Activated CD4-positive, alpha-beta T cell treated with anti-CD3 and anti-CD28 coated beads, Interleukin-2, amount 50 U/mL, for 16 hours (primary cell): ENCODE measurements at regions not wholly inside any gene's neighbourhood (a gene's known extent, or its start where the extent isn't known, plus 50 kb on each side); places are given as distances from the start of the nearest gene placed in this dataset.

Experiments
- DNase-seq: peaks from one replicate; pipeline ENCODE4 v3.0.0-alpha.2; 2020

GRCh38 chr2:22282220-22282619 lies 1102.8 kb upstream of the KLHL29 start:
- DNase-seq = no peak

GRCh38 chr2:22282916-22283315 lies 1102.1 kb upstream of the KLHL29 start:
- no peak for DNase-seq

- no peak for DNase-seq
These were observed 1101.5 kb upstream of the KLHL29 start for GRCh38 chr2:22283436-22283835.

- no peak for DNase-seq
These were observed 1094.7 kb upstream of the KLHL29 start for GRCh38 chr2:22290302-22290701.

GRCh38 chr2:22290909-22291473 lies 1094.0 kb upstream of the KLHL29 start:
- no peak for DNase-seq

- no peak for DNase-seq
These were observed 1083.8 kb upstream of the KLHL29 start for GRCh38 chr2:22301228-22301627.

GRCh38 chr2:22326250-22326649 lies 1058.7 kb upstream of the KLHL29 start:
- no peak for DNase-seq

- DNase-seq = no peak
These were observed 1055.5 kb upstream of the KLHL29 start for GRCh38 chr2:22329211-22330154.

GRCh38 chr2:22336414-22336813 lies 1048.6 kb upstream of the KLHL29 start:
- DNase-seq = no peak

GRCh38 chr2:22340716-22341115 lies 1044.3 kb upstream of the KLHL29 start:
- DNase-seq = no peak

- no peak for DNase-seq
These were observed 1037.7 kb upstream of the KLHL29 start for GRCh38 chr2:22347306-22347705.

- DNase-seq = no peak
These were observed 1034.4 kb upstream of the KLHL29 start for GRCh38 chr2:22350621-22351020.

GRCh38 chr2:22355816-22356433 lies 1029.1 kb upstream of the KLHL29 start:
- peak; percentile 31 for DNase-seq

GRCh38 chr2:22359071-22359672 lies 1025.8 kb upstream of the KLHL29 start:
- no peak for DNase-seq

- DNase-seq = no peak
These were observed 1024.1 kb upstream of the KLHL29 start for GRCh38 chr2:22360735-22361374.

GRCh38 chr2:22361571-22361970 lies 1023.4 kb upstream of the KLHL29 start:
- DNase-seq = no peak

GRCh38 chr2:22375096-22375495 lies 1009.9 kb upstream of the KLHL29 start:
- no peak for DNase-seq

- DNase-seq = no peak
These were observed 1007.7 kb upstream of the KLHL29 start for GRCh38 chr2:22377268-22377667.

GRCh38 chr2:22382479-22383169 lies 1002.4 kb upstream of the KLHL29 start:
- DNase-seq = no peak

GRCh38 chr2:22397847-22398246 lies 987.1 kb upstream of the KLHL29 start:
- no peak for DNase-seq

GRCh38 chr2:22403748-22404147 lies 981.2 kb upstream of the KLHL29 start:
- no peak for DNase-seq

- no peak for DNase-seq
These were observed 978.4 kb upstream of the KLHL29 start for GRCh38 chr2:22406625-22407024.
